Pancreas (tissue), 10 donors: ENCODE measurements at regions not wholly inside any gene's neighbourhood (a gene's known extent, or its start where the extent isn't known, plus 50 kb on each side); places are given as distances from the start of the nearest gene placed in this dataset.

Source experiments
- ATAC-seq, 4 donors: fragments of 200-7000 bp; cut with Tn5 transposase; one replicate each; pipeline versions ENCODE4 v1.8.0 to v1.9.1; 2020; ENCODE audit warnings: mild to moderate bottlenecking in 4 of 4, moderate library complexity in 4 of 4
- DNase-seq, 6 donors: peaks; one replicate each; pipeline ENCODE4 v3.0.0-alpha.2; 2020
- FAIRE-seq: peaks from 2 replicates; lab custom pipeline; 2012; peaks lifted over from hg19 to GRCh38; lab: Jason Lieb, UNC
- H3K27ac ChIP-seq, 4 donors: fragments of 200-600 bp; sonication (generic); 1 replicate in 3 of 4; 2 replicates in 1 of 4; pipeline versions ENCODE4 v1.5.0 to v1.8.0; 2020
- H3K27me3 ChIP-seq, 4 donors: fragments of 200-600 bp; one replicate each; pipeline ENCODE4 v1.8.0; 2021
- H3K36me3 ChIP-seq, 3 donors: fragments of 200-600 bp; sonication (generic) in 1 of 3; one replicate each; pipeline versions ENCODE4 v1.5.0 to v1.8.0; 2020 to 2021
- H3K4me1 ChIP-seq, 3 donors: fragments of 200-600 bp; one replicate each; pipeline ENCODE4 v1.8.0; 2021
- H3K4me3 ChIP-seq, 4 donors: fragments of 200-600 bp; sonication (generic) in 2 of 4; one replicate each; pipeline versions ENCODE4 v1.5.0 to v1.8.0; 2020 to 2021
- H3K9me3 ChIP-seq, 4 donors: fragments of 200-600 bp; one replicate each; pipeline ENCODE4 v1.8.0; 2021
- CTCF ChIP-seq, 4 donors: fragments of 200-600 bp; sonication (generic) in 3 of 4; IDR thresholded peaks; one replicate each; pipeline versions ENCODE4 v1.5.0 to v1.8.0; 2021; ENCODE audit warnings: antibody characterized with exemption in 4 of 4
- WGBS, 2 donors: extraction: QIAGEN DNeasy Blood & Tissue Kit; methylation state at CpG; one replicate each; pipeline ENCODE4 v1.1.7; 2013; 5-methylcytosine and 5-hydroxymethylcytosine counted together
- intact Hi-C, 3 donors: fragments of 100-400 bp; cut with DNase I; formaldehyde crosslinking; loops; one replicate each; pipeline versions ENCODE4 v1.11.1 to v1.14.2; 2022
- donor health status: healthy with polysubstance abuse.
- donor health status: DM: no; HTN: no; CAD: no; lungs with moderate emphysema.
- donor health status: DM: no; HTN: no; CAD: no.
- donor health status: control.
- donor health status: control.
- donor health status: Bipolar disorder and iron deficiency.
- donor health status: DM: yes; HTN: yes; CAD: no.
- donor health status: DM: no; HTN: no; CAD: no.
- donor health status: DM: no; HTN: no; CAD: no.
- donor health status: DM: yes; HTN: yes; CAD: no.

GRCh38 chr13:31919971-31920726 lies 111.4 kb upstream of the FRY start:
- no peak for DNase-seq
- 73 to 77% methylated on average over 4 of the region's 4 CpGs for WGBS, 2 donors
- Histone ChIP-seq H3K4me3 (no peak overlapping the region), H3K36me3 (no peaks in the 10 kb centered on the region), H3K27me3 (no peaks in the 10 kb centered on the region), H3K9me3 (no peaks in the 10 kb centered on the region), H3K27ac (no peak overlapping the region), H3K4me1 (peaks cover 0 to 5% (median 3%) of the 10 kb centered on the region in 3 donors)
- FAIRE-seq, result no peak
- intact Hi-C loops, result loop anchor here in 1 of 3 donors (10.0 kb wide), 2 partner anchors 65 to 385 kb away; no protein-coding TSS in a partner anchor
- no peak for TF ChIP-seq CTCF (IDR thresholded peaks at IDR 0.05)
- no peak for ATAC-seq

GRCh38 chr13:31920727-31921100 lies 110.9 kb upstream of the FRY start:
- Histone ChIP-seq H3K9me3 (no peaks in the 10 kb centered on the region), H3K4me1 (peaks cover 0 to 11% (median 9%) of the 10 kb centered on the region in 3 donors), H3K36me3 (no peaks in the 10 kb centered on the region), H3K27me3 (no peaks in the 10 kb centered on the region), H3K27ac (no peak overlapping the region), H3K4me3 (no peak overlapping the region)
- FAIRE-seq, result no peak
- DNase-seq, result no peak
- no peak for TF ChIP-seq CTCF (IDR thresholded peaks at IDR 0.05)
- WGBS, 2 donors, result 78 to 81% methylated on average over 2 of the region's 2 CpGs
- intact Hi-C loops, result no loop called here
- ATAC-seq, result no peak

- no peaks in the 10 kb centered on the region for H3K36me3 ChIP-seq
- no peak overlapping the region for H3K27ac ChIP-seq
- H3K27me3 ChIP-seq, result no peaks in the 10 kb centered on the region
- H3K9me3 ChIP-seq, result no peaks in the 10 kb centered on the region
- DNase-seq (no peak), FAIRE-seq (no peak), ATAC-seq (no peak)
- no peak overlapping the region for H3K4me3 ChIP-seq
- WGBS, 2 donors, result 93 to 97% methylated on average over 1 of the region's 1 CpG
- H3K4me1 ChIP-seq, result peaks cover 5 to 27% (median 22%) of the 10 kb centered on the region in 3 donors
- no peak for TF ChIP-seq CTCF (IDR thresholded peaks at IDR 0.05)
- intact Hi-C loops, result no loop called here
These were observed 108.8 kb upstream of the FRY start for GRCh38 chr13:31922724-31923123.

GRCh38 chr13:31923134-31923763 lies 108.3 kb upstream of the FRY start:
- Histone ChIP-seq H3K27ac (no peak overlapping the region), H3K27me3 (no peaks in the 10 kb centered on the region), H3K4me3 (no peak overlapping the region), H3K36me3 (no peaks in the 10 kb centered on the region), H3K9me3 (no peaks in the 10 kb centered on the region), H3K4me1 (peaks cover 8 to 29% (median 24%) of the 10 kb centered on the region in 3 donors)
- TF ChIP-seq CTCF (IDR thresholded peaks at IDR 0.05), result no peak
- DNase-seq, result no peak
- intact Hi-C loops, result no loop called here
- no peak for ATAC-seq
- WGBS, 2 donors, result 76 to 83% methylated on average over 3 of the region's 3 CpGs
- FAIRE-seq, result no peak

- Histone ChIP-seq H3K9me3 (no peaks in the 10 kb centered on the region), H3K27ac (no peak overlapping the region), H3K27me3 (no peaks in the 10 kb centered on the region), H3K4me3 (no peak overlapping the region), H3K4me1 (peaks cover 22 to 43% (median 42%) of the 10 kb centered on the region in 3 donors), H3K36me3 (no peaks in the 10 kb centered on the region)
- ATAC-seq, result no peak
- FAIRE-seq, result no peak
- DNase-seq, result no peak
- intact Hi-C loops, result no loop called here
- TF ChIP-seq CTCF (IDR thresholded peaks at IDR 0.05), result no peak
- 16 to 19% methylated on average over 2 of the region's 2 CpGs for WGBS, 2 donors
These were observed 106.5 kb upstream of the FRY start for GRCh38 chr13:31925079-31925478.
